Trophoblast cell (in vitro differentiated cells and primary cell): ENCODE measurements at regions not wholly inside any gene's neighbourhood (a gene's known extent, or its start where the extent isn't known, plus 50 kb on each side); places are given as distances from the start of the nearest gene placed in this dataset.
A peak's percentile ranks its signal among the peaks of the same experiment; 100 is the strongest.

Experiments used
- DNase-seq, 2 donors: peaks; one replicate each; pipeline ENCODE4 v3.0.0-alpha.2; 2016
- H2AFZ ChIP-seq: 2 replicates; pipeline ENCODE4 v1.6.1; 2013; ENCODE audit warnings: low read length, moderate library complexity, mild to moderate bottlenecking; ENCODE audit not compliant: insufficient read depth, poor library complexity
- H2AK5ac ChIP-seq: 2 replicates; pipeline ENCODE4 v1.6.1; 2013; ENCODE audit warnings: mild to moderate bottlenecking, low read length
- H2BK120ac ChIP-seq: 2 replicates; pipeline ENCODE4 v1.6.1; 2013; ENCODE audit warnings: low read length, mild to moderate bottlenecking, moderate library complexity; ENCODE audit not compliant: insufficient read depth, poor library complexity
- H2BK12ac ChIP-seq: 2 replicates; pipeline ENCODE4 v1.6.1; 2013; ENCODE audit warnings: mild to moderate bottlenecking, low read length, moderate library complexity
- H2BK5ac ChIP-seq: 2 replicates; pipeline ENCODE4 v1.6.1; 2013; ENCODE audit warnings: low read length, low read depth, moderate library complexity, mild to moderate bottlenecking; ENCODE audit not compliant: poor library complexity
- H3K14ac ChIP-seq: 2 replicates; pipeline ENCODE4 v1.6.1; 2013; ENCODE audit warnings: mild to moderate bottlenecking, low read length
- H3K18ac ChIP-seq: 2 replicates; pipeline ENCODE4 v1.6.1; 2013; ENCODE audit warnings: mild to moderate bottlenecking, low read length
- H3K23ac ChIP-seq: 2 replicates; pipeline ENCODE4 v1.6.1; 2013; ENCODE audit warnings: low read length
- H3K27ac ChIP-seq: 2 replicates; pipeline ENCODE4 v1.5.1; 2013; ENCODE audit warnings: low read depth, mild to moderate bottlenecking, inconsistent platforms, low read length, moderate library complexity
- H3K27me3 ChIP-seq: 2 replicates; pipeline ENCODE4 v1.6.1; 2013; ENCODE audit warnings: inconsistent platforms, mild to moderate bottlenecking, low read length, moderate library complexity; ENCODE audit not compliant: insufficient read depth
- H3K36me3 ChIP-seq, 2 experiments: 1 replicate in 1 of 2; 2 replicates in 1 of 2; pipeline ENCODE4 v1.6.1; 2013; ENCODE audit warnings: low read length in 2 of 2, mild to moderate bottlenecking in 2 of 2, moderate library complexity in 1 of 2; ENCODE audit not compliant: insufficient read depth in 2 of 2, control insufficient read depth in 1 of 2
- H3K4ac ChIP-seq: 2 replicates; pipeline ENCODE4 v1.6.1; 2013; ENCODE audit warnings: low read depth, mild to moderate bottlenecking, low read length, moderate library complexity
- H3K4me1 ChIP-seq, 2 experiments: 1 replicate in 1 of 2; 2 replicates in 1 of 2; pipeline ENCODE4 v1.6.1; 2013; ENCODE audit warnings: low read length in 2 of 2, mild to moderate bottlenecking in 2 of 2, moderate library complexity in 1 of 2; ENCODE audit not compliant: insufficient read depth in 2 of 2, control insufficient read depth in 1 of 2
- H3K4me2 ChIP-seq: 2 replicates; pipeline ENCODE4 v1.6.1; 2013; ENCODE audit warnings: inconsistent platforms, mild to moderate bottlenecking, low read length, moderate library complexity
- H3K4me3 ChIP-seq: 2 replicates; pipeline ENCODE4 v1.5.1; 2013; ENCODE audit warnings: mild to moderate bottlenecking, low read depth, low read length, inconsistent platforms
- H3K79me1 ChIP-seq: one replicate; pipeline ENCODE4 v1.6.1; 2013; ENCODE audit warnings: low read length
- H3K79me2 ChIP-seq: 2 replicates; pipeline ENCODE4 v1.6.1; 2013; ENCODE audit warnings: low read length, mild to moderate bottlenecking; ENCODE audit not compliant: control insufficient read depth, insufficient read depth, poor library complexity
- H3K9ac ChIP-seq: 2 replicates; pipeline ENCODE4 v1.6.1; 2013; ENCODE audit warnings: mild to moderate bottlenecking, low read length
- H3K9me3 ChIP-seq: 2 replicates; pipeline ENCODE4 v1.6.1; 2013; ENCODE audit warnings: low read depth, mild to moderate bottlenecking, control low read depth, inconsistent platforms, low read length; ENCODE audit not compliant: insufficient read depth
- H4K12ac ChIP-seq: 2 replicates; pipeline ENCODE4 v1.6.1; 2013; ENCODE audit warnings: low read depth, mild to moderate bottlenecking, low read length, moderate library complexity
- H4K8ac ChIP-seq: 2 replicates; pipeline ENCODE4 v1.6.1; 2013; ENCODE audit warnings: low read depth, mild to moderate bottlenecking, low read length, moderate library complexity
- H4K91ac ChIP-seq: one replicate; pipeline ENCODE4 v1.6.1; 2013; ENCODE audit warnings: low read depth, mild to moderate bottlenecking, low read length, moderate library complexity
- WGBS: extraction: QIAGEN DNeasy Blood & Tissue Kit; methylation state at CpG from one replicate; pipeline ENCODE4 v1.1.7; 2013; ENCODE audit warnings: missing lambda C conversion rate; ENCODE audit not compliant: insufficient read length, insufficient coverage; ENCODE audit errors: extremely low coverage; 5-methylcytosine and 5-hydroxymethylcytosine counted together

DNA sequence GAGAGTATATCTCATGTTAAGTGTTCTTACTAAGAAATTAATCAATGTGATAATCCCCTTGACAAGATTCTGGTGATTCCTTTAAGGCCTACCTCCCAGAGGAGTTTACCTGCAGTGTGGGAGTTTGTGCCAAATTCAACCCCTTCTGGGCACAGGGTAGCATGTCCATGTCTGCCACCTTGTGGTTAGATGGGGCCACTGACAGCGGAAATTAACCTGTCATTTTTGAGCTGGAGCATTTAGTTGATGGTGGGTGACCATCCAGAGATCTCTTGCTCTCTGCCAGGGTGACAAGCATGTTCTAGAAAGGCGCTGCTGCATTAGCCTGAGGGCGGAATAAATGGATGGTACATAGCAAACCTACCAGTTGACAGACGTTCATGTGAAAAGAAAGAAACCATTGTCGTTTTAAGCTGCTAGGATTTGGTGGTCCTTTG, 132.2 kb downstream of the FBXO4 start:
- Histone ChIP-seq H3K27ac (no peak overlapping the region), H2BK120ac (no peak overlapping the region), H4K12ac (no peak overlapping the region), H3K9ac (no peak overlapping the region), H3K4me3 (no peak overlapping the region), H2AK5ac (no peak overlapping the region), H3K14ac (no peak overlapping the region), H3K9me3 (no peaks in the 10 kb centered on the region), H4K8ac (no peak overlapping the region), H3K18ac (no peak overlapping the region), H3K4me1 (no peaks in the 10 kb centered on the region), H3K23ac (no peak overlapping the region), H3K4ac (no peak overlapping the region), H2AFZ (no peak overlapping the region), H2BK5ac (no peak overlapping the region), H3K27me3 (no peaks in the 10 kb centered on the region), H4K91ac (no peak overlapping the region), H3K79me1 (no peaks in the 10 kb centered on the region), H3K36me3 (no peaks in the 10 kb centered on the region), H3K4me2 (no peak overlapping the region), H2BK12ac (no peak overlapping the region), H3K79me2 (no peaks in the 10 kb centered on the region)
- DNase-seq, result peak; percentile 43 to 79
- no CpG with 5 or more reads among the region's 5 CpGs for WGBS

DNA sequence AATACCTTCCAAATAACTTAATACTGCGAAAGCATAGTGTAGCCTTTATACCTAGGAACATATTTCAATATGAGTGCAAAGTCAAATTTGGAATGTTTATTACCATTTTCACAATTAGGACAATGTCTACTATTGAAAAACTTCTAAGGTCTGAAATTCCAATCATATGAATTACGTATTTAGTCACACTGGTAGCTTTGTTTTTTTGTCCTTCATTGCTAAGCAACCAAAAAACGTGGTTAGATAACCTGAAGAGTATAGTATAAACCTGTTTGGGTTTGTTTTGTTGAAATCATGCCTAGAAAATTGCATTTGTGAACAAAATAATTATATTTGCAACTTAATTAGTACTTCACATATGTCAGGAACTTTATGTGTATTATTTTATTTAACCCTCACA, 134.2 kb downstream of the FBXO4 start:
- Histone ChIP-seq H2BK120ac (no peak overlapping the region), H3K36me3 (no peaks in the 10 kb centered on the region), H3K9me3 (no peaks in the 10 kb centered on the region)

GRCh38 chr5:42059778-42060464, 134.8 kb downstream of the FBXO4 start:
- H2BK5ac ChIP-seq, result no peak overlapping the region
- no peak overlapping the region for H4K91ac ChIP-seq
- no peak overlapping the region for H3K4me3 ChIP-seq
- H3K23ac ChIP-seq, result no peak overlapping the region
- H3K4me2 ChIP-seq, result no peak overlapping the region
- H3K4me1 ChIP-seq, result no peaks in the 10 kb centered on the region
- DNase-seq, result peak in 1 of 2 donors; percentile 46
- no CpG with 5 or more reads among the region's 16 CpGs for WGBS
- H3K14ac ChIP-seq, result no peak overlapping the region
- H3K9me3 ChIP-seq, result no peaks in the 10 kb centered on the region
- no peaks in the 10 kb centered on the region for H3K27me3 ChIP-seq
- no peak overlapping the region for H4K8ac ChIP-seq
- H3K79me1 ChIP-seq, result no peaks in the 10 kb centered on the region
- H4K12ac ChIP-seq, result no peak overlapping the region
- H3K79me2 ChIP-seq, result no peaks in the 10 kb centered on the region
- no peak overlapping the region for H2AK5ac ChIP-seq
- H2BK12ac ChIP-seq, result no peak overlapping the region
- H3K27ac ChIP-seq, result no peak overlapping the region
- H2BK120ac ChIP-seq, result no peak overlapping the region
- no peak overlapping the region for H3K4ac ChIP-seq
- H2AFZ ChIP-seq, result no peak overlapping the region
- H3K36me3 ChIP-seq, result no peaks in the 10 kb centered on the region
- no peak overlapping the region for H3K18ac ChIP-seq
- H3K9ac ChIP-seq, result no peak overlapping the region

More for the DNA sequence above, 134.2 kb downstream of the FBXO4 start:
- DNase-seq, result peak; percentile 4 to 89
- Histone ChIP-seq H3K4me2 (no peak overlapping the region), H3K4ac (no peak overlapping the region), H4K8ac (no peak overlapping the region), H3K79me1 (no peaks in the 10 kb centered on the region), H3K23ac (no peak overlapping the region), H3K14ac (no peak overlapping the region), H3K4me1 (no peaks in the 10 kb centered on the region), H2BK12ac (no peak overlapping the region), H3K4me3 (no peak overlapping the region), H2AFZ (no peak overlapping the region), H3K9ac (no peak overlapping the region), H3K18ac (no peak overlapping the region), H3K27ac (no peak overlapping the region), H4K91ac (no peak overlapping the region), H4K12ac (no peak overlapping the region), H3K27me3 (no peaks in the 10 kb centered on the region), H2AK5ac (no peak overlapping the region), H3K79me2 (no peaks in the 10 kb centered on the region), H2BK5ac (no peak overlapping the region)
- WGBS, result no CpG with 5 or more reads among the region's 3 CpGs

DNA sequence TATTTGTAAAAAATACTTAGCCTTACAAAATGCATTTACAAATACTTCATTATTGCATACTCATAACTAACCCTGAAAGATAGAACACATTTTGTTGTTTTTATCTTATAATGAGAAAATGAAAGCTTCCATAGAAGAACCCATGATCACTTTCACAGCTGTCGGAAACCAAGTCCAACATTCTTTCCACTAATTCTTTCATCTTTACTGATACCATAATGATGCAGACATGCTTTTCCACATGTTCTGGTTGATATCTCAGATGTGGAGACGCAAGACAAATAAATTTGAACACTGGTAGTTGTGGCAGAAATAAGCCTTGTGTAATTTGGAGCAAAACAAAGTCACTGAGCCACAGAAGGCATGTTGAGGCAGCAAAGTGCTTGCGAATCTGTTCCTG, 136.0 kb downstream of the FBXO4 start:
- no peak overlapping the region for H3K23ac ChIP-seq
- no peak overlapping the region for H3K14ac ChIP-seq
- H3K9me3 ChIP-seq, result no peaks in the 10 kb centered on the region
- no peak overlapping the region for H2AK5ac ChIP-seq
- H3K27me3 ChIP-seq, result no peaks in the 10 kb centered on the region
- H4K8ac ChIP-seq, result no peak overlapping the region
- no peak overlapping the region for H3K4ac ChIP-seq
- H2BK5ac ChIP-seq, result no peak overlapping the region
- H3K36me3 ChIP-seq, result no peaks in the 10 kb centered on the region
- H3K27ac ChIP-seq, result no peak overlapping the region
- no peak overlapping the region for H3K4me3 ChIP-seq
- H2BK120ac ChIP-seq, result no peak overlapping the region
- no peaks in the 10 kb centered on the region for H3K4me1 ChIP-seq
- H4K91ac ChIP-seq, result no peak overlapping the region
- H4K12ac ChIP-seq, result no peak overlapping the region
- H3K9ac ChIP-seq, result no peak overlapping the region
- H3K4me2 ChIP-seq, result no peak overlapping the region
- H2AFZ ChIP-seq, result no peak overlapping the region
- no peaks in the 10 kb centered on the region for H3K79me2 ChIP-seq
- H3K79me1 ChIP-seq, result no peaks in the 10 kb centered on the region
- DNase-seq, result no peak
- no peak overlapping the region for H2BK12ac ChIP-seq
- no peak overlapping the region for H3K18ac ChIP-seq
- WGBS, result no CpG with 5 or more reads among the region's 3 CpGs
